OCI-LY1 (cell line): ENCODE measurements at regions not wholly inside any gene's neighbourhood (a gene's known extent, or its start where the extent isn't known, plus 50 kb on each side); places are given as distances from the start of the nearest gene placed in this dataset.

Experiments
- H2AFZ ChIP-seq: fragments of 200-600 bp; sonication (generic), shearing (Covaris generic); 2 replicates; pipeline ENCODE4 v1.6.0; 2014; ENCODE audit warnings: antibody characterized with exemption, mild to moderate bottlenecking, low read length
- H3F3A ChIP-seq: fragments of 200-600 bp; sonication (generic), shearing (Covaris generic); 2 replicates; pipeline ENCODE4 v1.6.0; 2014; ENCODE audit warnings: mild to moderate bottlenecking, antibody characterized with exemption, low read length, moderate library complexity; ENCODE audit not compliant: insufficient read depth
- H3K27ac ChIP-seq: fragments of 200-600 bp; sonication (generic); 2 replicates; pipeline ENCODE4 v1.5.1; 2014; ENCODE audit warnings: low read length, mixed run types, mild to moderate bottlenecking, low read depth; ENCODE audit not compliant: poor library complexity, severe bottlenecking
- H3K27me3 ChIP-seq: fragments of 200-600 bp; sonication (generic); 2 replicates; pipeline ENCODE4 v1.6.0; 2014; ENCODE audit warnings: antibody characterized with exemption, mild to moderate bottlenecking, low read length, moderate library complexity; ENCODE audit not compliant: insufficient read depth
- H3K36me3 ChIP-seq: fragments of 200-600 bp; sonication (generic); 2 replicates; pipeline ENCODE4 v1.6.1; 2014; ENCODE audit warnings: mild to moderate bottlenecking, antibody characterized with exemption, low read length, moderate library complexity, mixed read lengths; ENCODE audit not compliant: insufficient read depth
- H3K4me1 ChIP-seq: fragments of 200-600 bp; sonication (generic); 2 replicates; pipeline ENCODE4 v1.5.1; 2014; ENCODE audit warnings: mild to moderate bottlenecking, low read length, moderate library complexity; ENCODE audit not compliant: insufficient read depth, severe bottlenecking
- H3K4me2 ChIP-seq: fragments of 200-600 bp; sonication (generic), shearing (Covaris generic); 2 replicates; pipeline ENCODE4 v1.6.1; 2014; ENCODE audit warnings: low read length
- H3K4me3 ChIP-seq: fragments of 200-600 bp; sonication (generic); 2 replicates; pipeline ENCODE4 v1.5.1; 2014; ENCODE audit warnings: low read length, low read depth, mild to moderate bottlenecking, mixed read lengths; ENCODE audit not compliant: poor library complexity, severe bottlenecking
- H3K79me2 ChIP-seq: fragments of 200-600 bp; shearing (Covaris generic); 2 replicates; pipeline ENCODE4 v1.6.1; 2016; ENCODE audit warnings: mixed run types, low read length, mixed read lengths; ENCODE audit not compliant: insufficient read depth
- H3K9ac ChIP-seq: fragments of 200-600 bp; sonication (generic), shearing (Covaris generic); 2 replicates; pipeline ENCODE4 v1.6.1; 2014; ENCODE audit warnings: mild to moderate bottlenecking, low read length, mixed read lengths
- H3K9me2 ChIP-seq: fragments of 200-600 bp; sonication (generic), shearing (Covaris generic); 2 replicates; pipeline ENCODE4 v1.6.1; 2014; ENCODE audit warnings: low read depth, mild to moderate bottlenecking, low read length, mixed read lengths
- H3K9me3 ChIP-seq: fragments of 200-600 bp; shearing (Covaris generic); 2 replicates; pipeline ENCODE4 v1.6.1; 2014; ENCODE audit warnings: low read length, mixed read lengths
- H4K20me1 ChIP-seq: fragments of 200-600 bp; sonication (generic), shearing (Covaris generic); 2 replicates; pipeline ENCODE4 v1.6.0; 2016; ENCODE audit warnings: mild to moderate bottlenecking, low read length; ENCODE audit not compliant: insufficient read depth
- CTCF ChIP-seq: fragments of 200-600 bp; sonication (generic), shearing (Covaris generic); IDR thresholded peaks from 2 replicates; pipeline ENCODE4 v1.5.1; 2017; ENCODE audit warnings: mild to moderate bottlenecking, antibody characterized with exemption, low read length, moderate library complexity, mixed read lengths
- EZH2 ChIP-seq: fragments of 200-600 bp; sonication (generic), shearing (Covaris generic); IDR thresholded peaks from 2 replicates; pipeline ENCODE4 v1.8.0; 2017; ENCODE audit warnings: borderline replicate concordance, mixed run types, mild to moderate bottlenecking, antibody characterized with exemption, low read length, moderate library complexity, mixed read lengths

GRCh38 chr18:46282646-46283045 is 178.5 kb downstream of the HAUS1 start:
- no peak overlapping the region for H3K4me2 ChIP-seq
- H3K9me2 ChIP-seq, result no peaks in the 10 kb centered on the region
- no peaks in the 10 kb centered on the region for H3K9me3 ChIP-seq
- no peak overlapping the region for H3K4me3 ChIP-seq
- no peak overlapping the region for H3K27ac ChIP-seq
- no peaks in the 10 kb centered on the region for H3F3A ChIP-seq
- no peaks in the 10 kb centered on the region for H3K79me2 ChIP-seq
- TF ChIP-seq CTCF (no peak), EZH2 (no peak)
- no peak overlapping the region for H3K9ac ChIP-seq
- H2AFZ ChIP-seq, result no peak overlapping the region
- no peaks in the 10 kb centered on the region for H4K20me1 ChIP-seq
- H3K4me1 ChIP-seq, result no peaks in the 10 kb centered on the region
- no peaks in the 10 kb centered on the region for H3K27me3 ChIP-seq
- H3K36me3 ChIP-seq, result no peaks in the 10 kb centered on the region

- Histone ChIP-seq H3K79me2 (no peaks in the 10 kb centered on the region), H3K27ac (no peak overlapping the region), H4K20me1 (no peaks in the 10 kb centered on the region), H3K4me3 (no peak overlapping the region), H3K4me2 (no peak overlapping the region), H3K9me2 (no peaks in the 10 kb centered on the region), H3K4me1 (no peaks in the 10 kb centered on the region), H3K27me3 (no peaks in the 10 kb centered on the region), H3K9ac (no peak overlapping the region), H3K9me3 (no peaks in the 10 kb centered on the region), H3K36me3 (no peaks in the 10 kb centered on the region), H2AFZ (no peak overlapping the region), H3F3A (no peaks in the 10 kb centered on the region)
- TF ChIP-seq EZH2, result no peak
- TF ChIP-seq CTCF, result no peak
Measured at GRCh38 chr18:46283268-46283667, 179.1 kb downstream of the HAUS1 start.

GRCh38 chr18:46283895-46284295 is 179.7 kb downstream of the HAUS1 start:
- no peak overlapping the region for H3K9ac ChIP-seq
- no peaks in the 10 kb centered on the region for H3K4me1 ChIP-seq
- no peaks in the 10 kb centered on the region for H3K9me2 ChIP-seq
- H3K4me2 ChIP-seq, result no peak overlapping the region
- no peak overlapping the region for H2AFZ ChIP-seq
- no peak overlapping the region for H3K4me3 ChIP-seq
- H3K36me3 ChIP-seq, result no peaks in the 10 kb centered on the region
- H3K79me2 ChIP-seq, result no peaks in the 10 kb centered on the region
- TF ChIP-seq CTCF (no peak), EZH2 (no peak)
- H3K9me3 ChIP-seq, result no peaks in the 10 kb centered on the region
- no peaks in the 10 kb centered on the region for H4K20me1 ChIP-seq
- H3K27ac ChIP-seq, result no peak overlapping the region
- no peaks in the 10 kb centered on the region for H3K27me3 ChIP-seq
- no peaks in the 10 kb centered on the region for H3F3A ChIP-seq
